HUES48 (cell line): ENCODE measurements at regions not wholly inside any gene's neighbourhood (a gene's known extent, or its start where the extent isn't known, plus 50 kb on each side); places are given as distances from the start of the nearest gene placed in this dataset.
"Not testable (repeated sequence)": the region's sequence is repeated elsewhere in the genome, so short reads cannot be mapped to it uniquely, and the experiment has no call there.

Experiments
- H3K27ac ChIP-seq: one replicate; pipeline ENCODE4 v1.7.0; 2013; ENCODE audit warnings: low read depth, low read length, inconsistent platforms
- H3K27me3 ChIP-seq: 2 replicates; pipeline ENCODE4 v1.6.1; 2013; ENCODE audit warnings: mild to moderate bottlenecking, low read length; ENCODE audit not compliant: control insufficient read depth, insufficient read depth
- H3K36me3 ChIP-seq: 2 replicates; pipeline ENCODE4 v1.6.1; 2013; ENCODE audit warnings: low read length; ENCODE audit not compliant: control insufficient read depth, insufficient read depth
- H3K4me1 ChIP-seq: 2 replicates; pipeline ENCODE4 v1.6.1; 2013; ENCODE audit warnings: mild to moderate bottlenecking, low read length; ENCODE audit not compliant: control insufficient read depth, insufficient read depth
- H3K4me3 ChIP-seq: 2 replicates; pipeline ENCODE4 v1.5.1; 2013; ENCODE audit warnings: mild to moderate bottlenecking, low read depth, low read length
- H3K9ac ChIP-seq: 2 replicates; pipeline ENCODE4 v1.6.1; 2013; ENCODE audit warnings: mild to moderate bottlenecking, low read depth, low read length, moderate library complexity
- H3K9me3 ChIP-seq: 2 replicates; pipeline ENCODE4 v1.6.1; 2013; ENCODE audit warnings: low read length; ENCODE audit not compliant: control insufficient read depth, insufficient read depth

DNA sequence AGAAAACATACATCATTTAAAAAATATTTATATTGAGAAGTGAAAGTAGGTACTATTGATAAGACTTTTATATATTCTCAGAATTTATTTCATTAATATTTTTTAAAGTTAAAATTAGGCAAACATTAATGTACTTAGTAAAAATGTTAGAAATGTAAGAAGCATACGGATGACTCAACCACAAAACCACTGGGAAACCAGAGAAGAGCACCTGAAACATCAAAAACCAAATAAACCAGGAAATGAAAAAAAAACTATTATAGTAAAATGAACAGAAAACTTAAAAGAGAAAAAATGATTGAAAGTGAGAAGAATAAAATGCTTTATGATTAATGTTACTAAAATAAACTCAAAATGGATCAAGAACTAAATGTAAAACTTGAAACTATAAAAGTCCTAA is 233.2 kb upstream of the DAB2 start:
- H3K4me1 ChIP-seq, result peaks cover 11% of the 10 kb centered on the region
- no peak overlapping the region for H3K4me3 ChIP-seq
- no peak overlapping the region for H3K27ac ChIP-seq
- no peak overlapping the region for H3K9ac ChIP-seq
- no peaks in the 10 kb centered on the region for H3K36me3 ChIP-seq
- H3K27me3 ChIP-seq, result no peaks in the 10 kb centered on the region
- H3K9me3 ChIP-seq, result no peaks in the 10 kb centered on the region

DNA sequence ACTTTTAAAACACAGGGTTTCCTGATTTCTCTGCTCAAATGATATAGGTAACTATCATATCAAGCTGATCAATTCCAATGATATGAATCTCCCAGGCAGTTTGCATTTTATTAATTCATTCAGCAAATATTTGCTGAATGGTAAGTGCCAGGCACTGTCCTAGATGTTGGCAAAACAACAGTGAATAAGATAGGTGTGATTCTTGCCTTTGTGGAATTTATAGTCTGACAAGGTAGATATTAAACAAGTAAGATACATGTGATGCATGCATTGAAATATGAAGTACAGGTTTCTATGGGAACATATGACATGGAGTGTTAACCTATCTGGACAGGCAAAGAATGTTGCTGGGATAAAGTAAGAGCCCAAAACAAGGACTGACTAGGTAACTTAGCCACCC is 231.8 kb upstream of the DAB2 start:
- Histone ChIP-seq H3K27ac (no peak overlapping the region), H3K4me3 (no peak overlapping the region), H3K9ac (no peak overlapping the region), H3K9me3 (no peaks in the 10 kb centered on the region), H3K27me3 (no peaks in the 10 kb centered on the region), H3K4me1 (peaks cover 9% of the 10 kb centered on the region), H3K36me3 (no peaks in the 10 kb centered on the region)

DNA sequence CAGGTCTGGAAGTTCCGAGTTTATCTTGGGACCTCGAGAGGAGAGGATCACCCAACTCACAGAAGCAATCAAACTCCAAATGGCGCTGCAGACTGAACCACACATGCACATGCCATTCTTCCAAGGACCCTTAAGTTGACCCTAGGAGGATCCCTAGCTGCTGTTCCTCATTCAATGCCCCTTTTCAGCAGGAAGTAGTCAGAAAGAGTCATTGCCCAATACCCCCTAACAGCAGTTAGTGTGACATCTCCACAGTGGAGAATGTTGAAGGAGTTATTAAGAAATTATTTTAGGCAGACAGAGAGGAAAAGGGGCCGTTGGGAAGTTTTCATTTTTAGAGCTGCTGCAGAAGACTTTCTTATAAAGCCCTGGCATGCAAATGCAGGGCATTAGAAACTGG is 229.9 kb upstream of the DAB2 start:
- Histone ChIP-seq H3K4me3 (no peak overlapping the region), H3K27ac (no peak overlapping the region), H3K27me3 (no peaks in the 10 kb centered on the region), H3K9ac (no peak overlapping the region), H3K9me3 (no peaks in the 10 kb centered on the region), H3K36me3 (no peaks in the 10 kb centered on the region), H3K4me1 (no peaks in the 10 kb centered on the region)

DNA sequence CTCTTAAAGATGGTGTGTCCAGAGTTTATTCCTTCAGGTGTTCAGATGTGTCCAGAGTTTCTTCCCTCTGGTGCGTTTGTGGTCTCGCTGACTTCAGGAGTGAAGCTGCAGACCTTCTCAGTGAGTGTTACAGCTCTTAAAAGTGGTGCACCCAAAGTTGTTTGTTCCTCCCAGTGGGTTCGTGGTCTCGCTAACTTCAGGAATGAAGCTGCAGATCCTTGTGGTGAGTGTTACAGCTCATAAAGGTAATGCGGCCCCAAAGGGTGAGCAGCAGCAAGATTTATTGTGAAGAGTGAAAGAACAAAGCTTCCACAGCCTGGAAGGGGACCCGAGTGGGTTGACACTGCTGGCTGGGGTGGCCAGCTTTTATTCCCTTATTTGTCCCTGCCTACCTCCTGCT is 227.7 kb upstream of the DAB2 start:
- H3K27ac ChIP-seq, H3K27me3 ChIP-seq, H3K36me3 ChIP-seq, H3K9me3 ChIP-seq, H3K4me1 ChIP-seq, H3K4me3 ChIP-seq, H3K9ac ChIP-seq: not testable (repeated sequence)

DNA sequence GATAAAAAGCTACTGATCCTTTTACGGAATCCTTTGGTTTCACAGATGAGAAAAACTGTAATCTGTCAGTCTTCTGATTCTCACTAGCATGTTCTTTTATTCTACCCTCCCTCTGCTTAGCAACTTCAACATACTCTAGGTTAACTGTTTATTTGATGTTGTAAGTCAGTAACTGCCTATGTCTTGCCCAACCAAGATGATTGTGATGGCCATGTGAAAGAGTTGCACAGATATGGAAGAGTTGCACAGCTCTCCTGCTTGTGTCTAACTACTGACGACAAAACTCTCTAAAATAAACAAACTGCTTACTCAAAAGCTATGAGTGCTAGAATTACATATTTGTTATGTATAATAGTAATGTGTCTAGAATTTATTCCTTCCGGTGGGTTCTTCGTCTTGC is 227.3 kb upstream of the DAB2 start:
- H3K4me3 ChIP-seq, result no peak overlapping the region
- H3K9ac ChIP-seq, result no peak overlapping the region
- no peaks in the 10 kb centered on the region for H3K27me3 ChIP-seq
- no peaks in the 10 kb centered on the region for H3K9me3 ChIP-seq
- no peak overlapping the region for H3K27ac ChIP-seq
- H3K4me1 ChIP-seq, result no peaks in the 10 kb centered on the region
- H3K36me3 ChIP-seq, result no peaks in the 10 kb centered on the region

DNA sequence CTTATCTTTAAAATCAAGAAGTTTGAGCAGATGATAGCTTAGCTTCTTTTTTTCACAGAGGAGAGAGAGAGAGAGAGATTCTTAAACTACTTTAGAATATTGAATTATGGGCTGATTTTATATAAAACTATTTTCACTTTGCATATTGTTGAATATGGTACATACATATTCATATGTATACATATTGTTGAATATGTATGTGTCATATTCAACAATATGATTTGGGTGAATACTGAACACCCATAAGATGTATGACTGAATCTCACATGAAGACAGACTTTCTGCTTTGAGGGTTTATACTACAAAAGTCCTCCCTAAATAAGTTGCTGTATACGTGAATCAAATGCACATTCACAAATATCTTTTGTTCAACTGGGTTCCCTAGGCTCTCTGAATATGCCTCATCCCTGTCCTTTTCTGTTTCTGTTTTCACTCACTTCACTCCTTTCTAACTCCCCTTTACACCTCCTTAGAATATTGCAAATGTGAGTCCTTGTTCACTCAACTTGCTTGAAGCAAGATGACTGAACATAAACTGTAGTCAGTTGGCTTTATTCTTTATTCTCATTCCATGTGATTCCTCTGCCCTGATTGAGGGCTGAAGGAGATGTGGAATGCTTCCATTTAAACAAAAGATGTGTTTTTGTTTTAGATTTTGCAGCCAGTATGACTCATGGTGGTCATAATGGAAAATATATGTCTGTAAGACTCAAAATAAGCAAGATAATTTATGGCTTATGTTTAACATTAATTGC is 225.4 kb upstream of the DAB2 start:
- H3K9ac ChIP-seq, result no peak overlapping the region
- H3K27ac ChIP-seq, result no peak overlapping the region
- H3K4me1 ChIP-seq, result no peaks in the 10 kb centered on the region
- H3K36me3 ChIP-seq, result no peaks in the 10 kb centered on the region
- H3K27me3 ChIP-seq, result no peaks in the 10 kb centered on the region
- no peaks in the 10 kb centered on the region; the same call in 1 of the 2 replicates for H3K9me3 ChIP-seq
- H3K4me3 ChIP-seq, result no peak overlapping the region

DNA sequence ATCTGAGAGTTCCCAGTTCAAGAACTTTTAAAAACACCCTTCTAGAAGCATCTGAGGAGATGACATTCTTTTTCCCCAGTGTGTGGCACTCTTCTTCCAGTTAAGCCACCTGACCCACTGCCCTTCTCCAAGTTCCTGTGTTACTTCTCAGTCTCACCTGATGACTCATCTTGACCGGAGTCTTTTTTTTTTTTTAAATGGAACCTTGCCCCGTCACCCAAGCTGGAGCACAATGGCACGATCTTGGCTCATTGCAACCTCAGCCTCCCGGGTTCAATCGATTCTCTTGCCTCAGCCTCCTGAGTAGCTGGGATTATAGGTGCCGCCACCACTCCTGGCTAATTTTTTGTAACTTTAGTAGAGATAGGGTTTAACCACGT is 224.1 kb upstream of the DAB2 start:
- Histone ChIP-seq H3K27me3 (no peaks in the 10 kb centered on the region), H3K9me3 (no peaks in the 10 kb centered on the region; the same call in 1 of the 2 replicates), H3K36me3 (no peaks in the 10 kb centered on the region), H3K27ac (no peak overlapping the region), H3K4me1 (no peaks in the 10 kb centered on the region), H3K4me3 (no peak overlapping the region), H3K9ac (no peak overlapping the region)

DNA sequence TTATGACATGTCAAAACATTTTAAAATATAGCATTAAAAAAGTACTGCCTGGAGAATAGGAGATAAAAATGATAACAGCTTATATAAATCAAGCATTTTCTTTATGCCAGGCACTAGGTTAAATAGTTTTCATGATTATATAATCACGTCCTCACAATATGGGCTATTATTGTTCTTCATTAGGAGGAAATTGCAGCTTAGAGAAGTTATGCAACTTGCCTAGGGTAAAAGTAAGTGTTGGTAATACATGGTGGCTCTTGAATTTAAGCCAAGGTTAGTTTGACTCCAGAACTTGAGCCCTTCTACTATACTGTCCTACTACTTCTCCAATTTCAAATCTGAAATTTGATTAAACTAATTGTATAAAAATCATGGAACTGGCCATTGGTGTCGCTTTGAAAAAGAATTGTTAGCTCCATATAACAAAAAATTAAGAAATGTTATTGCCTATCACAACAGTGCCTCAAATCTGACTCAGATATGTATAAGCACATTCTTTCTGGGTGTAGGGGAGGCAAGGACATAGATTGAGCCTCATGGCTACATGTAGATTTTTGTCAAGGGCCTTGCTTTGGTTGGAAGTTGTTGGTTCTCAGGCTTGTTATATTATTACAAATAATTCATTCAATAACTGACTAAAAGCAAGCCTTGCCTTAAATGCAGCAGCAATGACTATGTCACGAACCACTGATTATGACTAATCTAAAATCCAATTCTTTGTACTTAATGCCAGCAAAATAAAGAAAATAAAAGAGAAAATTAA is 223.5 kb upstream of the DAB2 start:
- H3K9ac ChIP-seq, result no peak overlapping the region
- no peaks in the 10 kb centered on the region for H3K27me3 ChIP-seq
- no peaks in the 10 kb centered on the region; the same call in 1 of the 2 replicates for H3K9me3 ChIP-seq
- H3K4me1 ChIP-seq, result no peaks in the 10 kb centered on the region
- H3K36me3 ChIP-seq, result no peaks in the 10 kb centered on the region
- H3K27ac ChIP-seq, result no peak overlapping the region
- H3K4me3 ChIP-seq, result no peak overlapping the region

DNA sequence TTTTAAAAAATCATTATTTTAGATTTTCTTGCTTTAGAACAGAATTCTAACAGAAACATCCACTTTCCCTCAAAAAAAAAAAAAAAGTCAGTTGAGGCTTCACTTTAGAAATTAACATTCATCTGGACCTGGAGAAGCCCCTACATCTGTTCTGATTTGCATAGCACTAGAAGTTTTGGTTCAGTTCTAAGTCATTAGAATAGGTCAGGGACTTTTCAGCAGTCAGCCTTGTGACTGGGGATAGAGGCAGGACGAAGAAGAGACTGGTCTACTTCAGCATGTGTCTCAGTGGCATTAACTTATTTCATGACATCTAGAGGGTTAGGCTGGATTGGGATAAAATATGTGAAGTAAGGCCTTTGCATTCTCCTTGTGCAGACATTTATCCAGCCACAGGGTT is 215.8 kb upstream of the DAB2 start:
- Histone ChIP-seq H3K27ac (no peak overlapping the region), H3K4me1 (no peaks in the 10 kb centered on the region), H3K36me3 (no peaks in the 10 kb centered on the region), H3K4me3 (no peak overlapping the region), H3K27me3 (no peaks in the 10 kb centered on the region), H3K9me3 (no peaks in the 10 kb centered on the region), H3K9ac (no peak overlapping the region)

DNA sequence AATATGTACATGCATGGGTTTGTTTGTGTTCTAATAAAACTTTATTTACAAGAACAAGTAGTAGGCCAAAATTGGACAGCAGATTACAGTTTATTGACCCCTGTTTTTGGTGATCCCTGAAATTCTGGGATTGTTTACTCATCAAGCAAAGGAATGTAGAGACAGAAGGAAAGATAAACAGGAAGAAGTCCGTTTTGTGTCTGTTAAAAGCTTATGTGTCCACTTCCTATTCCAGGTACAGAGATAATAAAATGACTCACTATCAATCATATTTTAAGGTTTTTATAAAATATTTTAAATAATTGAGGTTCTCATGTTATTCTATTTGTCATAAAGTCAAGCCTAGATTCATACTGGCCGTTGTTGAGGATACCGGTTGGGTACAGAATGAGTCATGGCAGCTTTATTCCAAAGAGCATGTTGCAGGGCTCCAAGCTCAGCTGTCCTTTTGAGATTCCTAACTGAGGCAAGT is 214.9 kb upstream of the DAB2 start:
- H3K36me3 ChIP-seq, result no peaks in the 10 kb centered on the region
- H3K4me1 ChIP-seq, result no peaks in the 10 kb centered on the region
- no peak overlapping the region for H3K4me3 ChIP-seq
- no peak overlapping the region for H3K27ac ChIP-seq
- H3K9ac ChIP-seq, result no peak overlapping the region
- no peaks in the 10 kb centered on the region for H3K9me3 ChIP-seq
- no peaks in the 10 kb centered on the region for H3K27me3 ChIP-seq

DNA sequence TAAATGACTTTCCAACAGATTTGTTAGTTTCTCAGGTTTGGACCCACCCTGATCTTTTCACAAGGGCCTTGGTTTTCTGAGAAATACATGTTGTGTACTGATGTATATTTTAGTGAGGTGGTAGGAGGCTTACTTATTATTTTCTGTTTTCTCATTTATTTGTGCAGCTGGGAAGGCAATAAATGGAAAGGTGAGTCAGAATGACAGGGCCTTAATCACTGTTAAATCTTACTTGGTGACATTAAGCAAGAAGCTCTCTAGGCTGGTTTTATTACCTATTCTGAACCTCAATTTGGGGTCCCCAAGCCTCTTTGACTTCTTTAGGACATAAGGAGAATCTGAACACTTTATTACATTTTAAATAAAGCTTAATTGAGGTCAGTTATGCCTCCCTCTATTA is 214.0 kb upstream of the DAB2 start:
- no peak overlapping the region for H3K9ac ChIP-seq
- H3K36me3 ChIP-seq, result no peaks in the 10 kb centered on the region
- H3K27ac ChIP-seq, result no peak overlapping the region
- H3K9me3 ChIP-seq, result no peaks in the 10 kb centered on the region
- no peaks in the 10 kb centered on the region for H3K27me3 ChIP-seq
- no peaks in the 10 kb centered on the region for H3K4me1 ChIP-seq
- H3K4me3 ChIP-seq, result no peak overlapping the region
